ENCODE measurements at regions not wholly inside any gene's neighbourhood (a gene's known extent, or its start where the extent isn't known, plus 50 kb on each side); places are given as distances from the start of the nearest gene placed in this dataset.
A peak's percentile ranks its signal among the peaks of the same experiment; 100 is the strongest.

DNA sequence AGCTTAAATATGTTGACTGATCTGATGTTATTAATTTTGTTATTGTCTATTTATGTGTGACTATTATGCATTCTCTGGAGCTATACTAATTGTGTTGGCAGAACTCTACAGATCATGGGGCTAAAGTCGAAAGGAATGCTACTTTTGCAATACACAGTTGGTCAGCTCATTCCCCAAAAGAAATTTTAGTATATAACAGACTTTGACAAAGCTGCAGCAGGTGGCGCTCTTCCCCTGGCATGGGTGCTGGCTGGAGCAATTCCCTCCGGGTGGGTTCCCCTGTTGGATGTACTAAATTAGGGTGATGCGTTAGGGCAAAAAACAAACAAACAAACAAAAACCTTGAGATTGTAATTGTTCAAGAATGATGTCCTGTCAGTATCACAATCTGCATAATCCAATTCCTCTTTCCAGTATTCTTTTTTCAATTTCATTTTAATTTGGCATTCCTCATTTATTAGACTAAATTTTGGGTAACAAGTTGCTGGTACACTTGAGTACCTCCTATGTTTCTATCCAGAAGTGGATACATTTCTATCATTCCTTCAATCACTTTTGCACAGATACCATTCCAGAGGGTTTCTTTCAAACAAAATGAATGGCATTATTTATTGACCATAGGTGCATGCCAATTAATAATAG lies 322.8 kb upstream of the EDNRB start:
- TF ChIP-seq, protein P1, sequence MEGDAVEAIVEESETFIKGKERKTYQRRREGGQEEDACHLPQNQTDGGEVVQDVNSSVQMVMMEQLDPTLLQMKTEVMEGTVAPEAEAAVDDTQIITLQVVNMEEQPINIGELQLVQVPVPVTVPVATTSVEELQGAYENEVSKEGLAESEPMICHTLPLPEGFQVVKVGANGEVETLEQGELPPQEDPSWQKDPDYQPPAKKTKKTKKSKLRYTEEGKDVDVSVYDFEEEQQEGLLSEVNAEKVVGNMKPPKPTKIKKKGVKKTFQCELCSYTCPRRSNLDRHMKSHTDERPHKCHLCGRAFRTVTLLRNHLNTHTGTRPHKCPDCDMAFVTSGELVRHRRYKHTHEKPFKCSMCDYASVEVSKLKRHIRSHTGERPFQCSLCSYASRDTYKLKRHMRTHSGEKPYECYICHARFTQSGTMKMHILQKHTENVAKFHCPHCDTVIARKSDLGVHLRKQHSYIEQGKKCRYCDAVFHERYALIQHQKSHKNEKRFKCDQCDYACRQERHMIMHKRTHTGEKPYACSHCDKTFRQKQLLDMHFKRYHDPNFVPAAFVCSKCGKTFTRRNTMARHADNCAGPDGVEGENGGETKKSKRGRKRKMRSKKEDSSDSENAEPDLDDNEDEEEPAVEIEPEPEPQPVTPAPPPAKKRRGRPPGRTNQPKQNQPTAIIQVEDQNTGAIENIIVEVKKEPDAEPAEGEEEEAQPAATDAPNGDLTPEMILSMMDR (IDR thresholded peaks at IDR 0.05; ENCODE audit: low read depth, low read length), result peak; percentile 34

DNA sequence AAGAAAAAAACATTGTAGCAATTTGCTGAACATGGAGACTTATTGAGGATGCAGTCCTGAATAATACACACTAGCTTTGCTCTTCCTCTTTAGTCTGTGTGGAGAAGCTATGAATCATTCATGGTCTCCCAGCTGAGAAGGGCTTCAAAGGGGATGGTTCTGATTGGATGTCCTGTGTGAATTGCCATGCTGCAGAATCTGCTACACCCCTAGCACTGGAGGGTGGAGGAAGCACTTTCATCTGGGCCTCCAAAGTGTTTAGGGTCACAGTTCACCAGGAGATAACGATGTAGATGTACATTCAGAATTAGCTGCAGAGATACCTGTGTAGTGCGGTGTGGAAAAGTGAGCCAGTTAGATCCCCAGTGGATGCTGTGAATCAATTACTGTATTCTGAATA lies 321.1 kb upstream of the EDNRB start:
- TF ChIP-seq, protein P1 (IDR thresholded peaks at IDR 0.05; ENCODE audit: low read depth, low read length), result no peak
- H3K4me3 ChIP-seq (ENCODE audit: low read depth, low read length), result no peak overlapping the region

More for the DNA sequence above, 322.8 kb upstream of the EDNRB start:
- no peak overlapping the region for H3K4me3 ChIP-seq (ENCODE audit: low read depth, low read length)

DNA sequence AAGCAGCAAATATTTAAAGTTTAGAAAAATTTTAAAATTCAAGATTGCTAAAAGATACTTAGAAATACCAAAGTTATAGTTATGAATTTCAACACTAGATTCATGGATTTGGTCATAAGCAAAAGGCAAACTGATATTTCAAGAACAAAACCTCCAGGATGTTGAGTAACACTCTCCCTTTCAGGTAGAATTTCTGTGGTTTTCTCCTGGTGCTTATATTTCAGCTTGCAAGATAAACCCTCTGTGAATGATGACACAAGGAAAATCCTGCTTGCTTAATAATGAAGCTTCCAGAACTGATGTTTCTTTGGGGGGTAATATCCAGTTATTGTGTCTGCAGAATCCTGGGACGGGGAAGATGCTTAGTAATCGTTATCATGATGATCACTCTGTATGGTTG lies 320.3 kb upstream of the EDNRB start:
- TF ChIP-seq, protein P1 (IDR thresholded peaks at IDR 0.05; ENCODE audit: low read depth, low read length), result no peak

DNA sequence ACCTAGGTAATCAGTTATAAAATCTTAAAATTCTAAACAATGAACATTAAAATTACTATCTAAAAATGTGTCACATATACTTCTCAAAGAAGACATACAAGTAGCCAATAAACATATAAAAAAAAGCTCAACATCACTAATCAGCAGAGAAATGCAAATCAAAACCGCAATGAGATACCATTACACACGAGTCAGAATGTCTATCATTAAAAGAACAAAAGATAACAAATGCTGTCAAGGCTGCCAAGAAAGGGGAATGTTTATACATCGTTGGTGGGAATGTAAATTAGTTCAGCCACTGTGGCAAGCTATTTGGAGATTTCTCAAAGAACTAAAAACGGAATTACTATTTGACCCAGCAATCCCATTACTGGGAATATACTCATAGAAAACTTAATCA lies 310.3 kb upstream of the EDNRB start:
- TF ChIP-seq, protein P1 (IDR thresholded peaks at IDR 0.05; ENCODE audit: low read depth, low read length), result no peak
- H3K4me3 ChIP-seq (ENCODE audit: low read depth, low read length), result no peak overlapping the region

More for the DNA sequence above, 320.3 kb upstream of the EDNRB start:
- no peak overlapping the region for H3K4me3 ChIP-seq (ENCODE audit: low read depth, low read length)

DNA sequence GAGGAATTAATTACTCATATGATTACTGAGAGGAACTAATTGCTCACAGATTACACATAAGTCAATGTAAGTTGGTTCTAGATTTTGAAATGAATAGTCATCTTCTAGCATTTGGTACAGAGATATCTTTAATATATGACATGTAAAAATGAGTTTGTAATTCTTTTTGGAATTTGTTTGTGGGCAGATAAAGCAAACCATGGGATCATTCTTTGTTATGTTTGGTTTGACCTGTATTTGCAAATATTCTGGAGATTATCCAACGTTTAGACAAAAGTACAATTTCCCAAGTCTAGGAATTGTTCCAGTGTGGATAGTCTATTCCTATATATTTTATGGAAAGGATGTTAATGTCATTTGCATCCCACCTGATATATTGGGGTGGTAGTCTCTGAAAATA lies 309.6 kb upstream of the EDNRB start:
- TF ChIP-seq, protein P1 (IDR thresholded peaks at IDR 0.05; ENCODE audit: low read depth, low read length), result no peak
- H3K4me3 ChIP-seq (ENCODE audit: low read depth, low read length), result no peak overlapping the region

DNA sequence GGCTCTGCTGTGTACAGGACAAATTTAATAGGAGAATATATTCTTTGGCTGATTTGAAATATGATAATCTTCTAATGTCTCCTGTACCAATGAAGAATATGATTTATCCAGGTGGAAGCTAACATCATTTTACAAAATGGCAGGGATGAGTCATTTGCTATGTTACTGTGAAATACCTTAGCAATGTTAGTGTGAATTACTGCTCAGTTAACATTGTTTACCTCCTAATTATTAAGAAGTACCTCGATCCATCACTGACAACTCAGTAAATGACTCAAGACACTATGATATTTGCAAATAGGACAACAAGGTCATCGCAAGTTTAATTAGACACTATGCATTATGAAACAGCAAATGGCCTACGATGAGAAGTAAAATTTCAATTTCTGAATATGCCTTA lies 309.1 kb upstream of the EDNRB start:
- TF ChIP-seq, protein P1 (IDR thresholded peaks at IDR 0.05; ENCODE audit: low read depth, low read length), result no peak
- H3K4me3 ChIP-seq (ENCODE audit: low read depth, low read length), result no peak overlapping the region

DNA sequence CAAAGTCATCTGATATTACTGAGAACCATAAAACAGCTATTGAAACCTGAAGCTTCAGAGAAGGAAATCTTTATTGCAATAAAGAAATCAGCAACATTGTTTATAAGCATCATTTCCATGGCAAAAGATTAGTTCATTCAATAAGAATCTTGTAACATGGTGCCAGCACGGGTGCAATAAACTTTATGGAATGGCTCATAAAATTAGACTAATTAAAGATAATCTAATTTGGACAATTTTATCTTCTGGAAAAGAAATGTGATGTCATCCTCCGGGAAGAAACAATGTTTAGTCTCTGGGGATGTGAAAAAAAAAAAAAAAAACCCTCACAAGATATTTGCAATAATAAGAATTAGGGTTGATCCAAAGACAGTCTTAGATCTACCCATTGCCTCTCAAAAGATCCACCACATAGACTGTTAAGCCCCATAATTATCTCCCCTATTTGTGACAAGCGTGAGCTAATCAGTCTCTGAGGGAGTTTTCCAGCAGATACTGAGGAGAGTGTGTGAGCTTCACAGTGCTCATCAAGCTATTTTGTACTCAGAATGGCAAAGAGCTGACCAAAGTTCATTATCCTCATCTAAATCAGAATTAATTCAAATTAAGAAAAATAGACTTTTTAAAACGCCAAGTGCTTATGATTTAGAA lies 297.0 kb upstream of the EDNRB start:
- TF ChIP-seq, protein P1 (IDR thresholded peaks at IDR 0.05; ENCODE audit: low read depth, low read length), result no peak
- no peak overlapping the region for H3K4me3 ChIP-seq (ENCODE audit: low read depth, low read length)

Data from WI38 (cell line).